ENCODE measurements at regions not wholly inside any gene's neighbourhood (a gene's known extent, or its start where the extent isn't known, plus 50 kb on each side); places are given as distances from the start of the nearest gene placed in this dataset.

DNA sequence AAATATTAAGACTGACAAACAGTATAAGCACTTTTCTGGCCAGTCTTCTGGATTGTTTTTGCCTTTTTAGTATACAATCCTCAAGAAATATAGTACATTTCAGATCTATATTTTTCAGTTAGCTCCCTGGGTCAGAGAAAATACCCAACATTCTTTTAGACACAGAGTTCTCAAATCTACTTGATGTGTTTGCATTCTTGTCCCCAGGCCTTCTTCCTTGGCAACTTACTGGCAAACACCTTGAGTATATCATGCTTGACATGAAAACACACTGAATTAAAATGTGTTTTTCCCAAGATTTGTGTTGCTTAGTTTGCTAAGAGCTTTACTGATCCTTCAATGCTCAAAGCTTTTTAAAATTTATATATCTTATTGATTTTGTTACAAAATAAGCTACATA is 1413.1 kb upstream of the CDH9 start:
- TF ChIP-seq POLR2A (IDR thresholded peaks at IDR 0.05) = no peak
- TF ChIP-seq, protein P1, sequence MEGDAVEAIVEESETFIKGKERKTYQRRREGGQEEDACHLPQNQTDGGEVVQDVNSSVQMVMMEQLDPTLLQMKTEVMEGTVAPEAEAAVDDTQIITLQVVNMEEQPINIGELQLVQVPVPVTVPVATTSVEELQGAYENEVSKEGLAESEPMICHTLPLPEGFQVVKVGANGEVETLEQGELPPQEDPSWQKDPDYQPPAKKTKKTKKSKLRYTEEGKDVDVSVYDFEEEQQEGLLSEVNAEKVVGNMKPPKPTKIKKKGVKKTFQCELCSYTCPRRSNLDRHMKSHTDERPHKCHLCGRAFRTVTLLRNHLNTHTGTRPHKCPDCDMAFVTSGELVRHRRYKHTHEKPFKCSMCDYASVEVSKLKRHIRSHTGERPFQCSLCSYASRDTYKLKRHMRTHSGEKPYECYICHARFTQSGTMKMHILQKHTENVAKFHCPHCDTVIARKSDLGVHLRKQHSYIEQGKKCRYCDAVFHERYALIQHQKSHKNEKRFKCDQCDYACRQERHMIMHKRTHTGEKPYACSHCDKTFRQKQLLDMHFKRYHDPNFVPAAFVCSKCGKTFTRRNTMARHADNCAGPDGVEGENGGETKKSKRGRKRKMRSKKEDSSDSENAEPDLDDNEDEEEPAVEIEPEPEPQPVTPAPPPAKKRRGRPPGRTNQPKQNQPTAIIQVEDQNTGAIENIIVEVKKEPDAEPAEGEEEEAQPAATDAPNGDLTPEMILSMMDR (IDR thresholded peaks at IDR 0.05) = no peak

Measured in Peyer's patch (tissue), 4 donors.